ENCODE measurements at regions not wholly inside any gene's neighbourhood (a gene's known extent, or its start where the extent isn't known, plus 50 kb on each side); places are given as distances from the start of the nearest gene placed in this dataset.

DNA sequence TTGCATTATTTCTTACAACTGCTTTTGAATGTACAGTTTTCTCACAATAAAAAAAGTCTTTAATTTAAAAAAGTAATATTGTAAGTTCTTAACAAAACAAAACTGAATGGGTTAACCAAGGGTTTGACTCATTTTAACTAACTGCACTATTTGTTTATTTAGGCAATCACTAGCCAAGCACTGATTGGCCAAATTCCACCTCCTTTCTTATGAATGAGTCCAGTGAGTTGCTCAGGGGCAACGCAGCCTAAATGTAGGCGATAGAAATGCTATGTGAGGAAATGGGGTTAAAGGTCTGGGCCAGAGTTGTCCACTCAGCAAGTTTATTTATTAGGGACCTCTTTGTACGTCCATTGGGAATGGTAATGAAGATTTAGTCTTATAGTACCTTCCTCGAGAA lies 89.6 kb upstream of the MAF start:
- Histone ChIP-seq H3K9me3 (ENCODE audit: low read length) (no peaks in the 10 kb centered on the region), H3K27me3 (ENCODE audit: control insufficient read depth in 1 of 2, insufficient read depth in 2 of 2, low read length in 2 of 2) (no peaks in the 10 kb centered on the region), H3K4me1 (ENCODE audit: insufficient read depth, low read length) (no peaks in the 10 kb centered on the region), H3K9ac (ENCODE audit: low read length) (no peak overlapping the region), H3K4me3 (ENCODE audit: low read depth in 1 of 2, low read length in 2 of 2) (no peak overlapping the region), H3K27ac (ENCODE audit: low read depth, low read length) (no peak overlapping the region), H3K36me3 (ENCODE audit: insufficient read depth, low read length) (no peaks in the 10 kb centered on the region)

DNA sequence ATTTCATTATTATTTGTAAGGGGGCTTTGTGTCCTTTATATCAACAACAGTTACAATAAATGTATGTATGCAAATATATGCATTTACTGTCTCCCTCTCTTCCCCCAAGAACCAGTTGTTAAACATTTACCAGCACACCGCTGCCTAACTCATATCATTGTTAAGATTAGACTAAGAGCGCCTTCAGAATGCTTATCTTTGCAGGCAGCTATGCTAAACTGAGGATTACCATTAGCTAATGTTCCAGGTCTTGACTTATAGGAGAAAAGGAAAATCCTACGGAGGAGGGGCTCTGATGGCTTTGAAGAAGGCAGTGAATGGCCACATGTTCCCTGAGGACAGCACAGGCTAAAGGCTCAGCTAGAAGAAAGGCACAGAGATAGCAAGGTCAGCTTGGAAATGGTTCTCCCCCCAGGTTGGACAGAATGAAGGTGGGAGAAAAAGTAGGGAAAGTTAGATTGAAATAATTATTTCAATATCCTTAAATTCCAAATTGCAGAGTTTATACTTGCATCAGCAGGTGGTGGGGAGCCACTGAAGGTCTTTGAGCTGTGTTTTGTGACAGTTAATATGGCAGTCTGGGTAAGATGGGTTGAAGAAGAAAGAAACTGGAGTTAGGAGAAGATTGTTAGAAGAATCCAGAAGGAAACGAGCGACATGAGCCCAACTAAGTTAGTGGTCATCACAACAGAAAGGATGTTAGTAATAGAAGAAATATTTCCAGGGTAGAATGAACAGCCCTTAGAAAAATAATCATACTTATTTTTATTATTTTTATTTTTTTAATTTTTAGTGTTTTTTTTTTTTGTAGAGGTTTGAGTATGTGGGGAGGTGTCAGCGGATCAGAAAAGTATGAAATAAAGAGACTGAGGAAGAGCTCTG lies 87.0 kb upstream of the MAF start:
- Histone ChIP-seq H3K4me3 (ENCODE audit: low read depth in 1 of 2, low read length in 2 of 2) (no peak overlapping the region), H3K36me3 (ENCODE audit: insufficient read depth, low read length) (no peaks in the 10 kb centered on the region), H3K4me1 (ENCODE audit: insufficient read depth, low read length) (no peaks in the 10 kb centered on the region), H3K27ac (ENCODE audit: low read depth, low read length) (no peak overlapping the region), H3K9ac (ENCODE audit: low read length) (no peak overlapping the region), H3K9me3 (ENCODE audit: low read length) (no peaks in the 10 kb centered on the region), H3K27me3 (ENCODE audit: control insufficient read depth in 1 of 2, insufficient read depth in 2 of 2, low read length in 2 of 2) (no peaks in the 10 kb centered on the region)

DNA sequence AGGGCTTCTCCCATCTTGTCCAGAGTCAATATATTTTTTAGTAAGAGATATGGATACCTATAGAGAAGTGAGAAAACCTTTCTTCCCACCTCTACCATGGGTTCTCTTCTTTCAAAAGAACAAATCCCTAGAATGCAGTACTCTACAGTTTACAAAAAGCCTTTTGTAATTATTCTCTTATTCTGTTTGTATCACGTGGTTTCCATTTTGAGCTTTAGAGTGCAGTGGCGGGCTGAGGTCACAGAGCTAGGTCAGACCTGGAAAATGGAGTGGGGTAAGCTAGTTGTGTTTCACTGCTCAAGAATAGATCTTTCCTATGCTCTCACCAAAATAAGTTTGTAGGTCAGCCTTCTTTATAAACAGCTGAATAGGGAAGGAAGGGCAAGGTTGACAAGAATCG lies 85.3 kb upstream of the MAF start:
- no peaks in the 10 kb centered on the region for H3K36me3 ChIP-seq (ENCODE audit: insufficient read depth, low read length)
- no peak overlapping the region for H3K9ac ChIP-seq (ENCODE audit: low read length)
- H3K4me1 ChIP-seq (ENCODE audit: insufficient read depth, low read length): no peaks in the 10 kb centered on the region
- H3K27me3 ChIP-seq (ENCODE audit: control insufficient read depth in 1 of 2, insufficient read depth in 2 of 2, low read length in 2 of 2): no peaks in the 10 kb centered on the region
- H3K27ac ChIP-seq (ENCODE audit: low read depth, low read length): no peak overlapping the region
- H3K4me3 ChIP-seq (ENCODE audit: low read depth in 1 of 2, low read length in 2 of 2): no peak overlapping the region
- H3K9me3 ChIP-seq (ENCODE audit: low read length): no peaks in the 10 kb centered on the region

DNA sequence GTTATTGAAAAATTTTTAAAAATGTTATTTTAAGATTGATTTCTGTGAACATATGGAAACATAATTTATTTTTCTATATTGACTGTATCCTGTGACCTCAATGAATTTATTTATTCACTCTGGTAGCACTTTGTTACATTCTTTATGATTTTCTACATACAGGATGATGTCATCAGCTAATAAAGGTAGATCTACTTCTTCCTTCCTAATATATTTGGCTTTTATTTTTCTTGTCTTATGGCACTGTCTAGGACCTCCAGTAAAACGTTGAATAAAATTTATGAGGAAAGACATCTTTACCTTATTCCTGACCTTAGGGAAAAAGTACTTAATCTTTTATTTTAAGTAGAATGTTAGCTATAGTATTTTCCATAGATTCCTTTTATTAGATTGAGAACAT lies 78.8 kb upstream of the MAF start:
- H3K4me1 ChIP-seq (ENCODE audit: insufficient read depth, low read length): no peaks in the 10 kb centered on the region
- no peaks in the 10 kb centered on the region for H3K27me3 ChIP-seq (ENCODE audit: control insufficient read depth in 1 of 2, insufficient read depth in 2 of 2, low read length in 2 of 2)

DNA sequence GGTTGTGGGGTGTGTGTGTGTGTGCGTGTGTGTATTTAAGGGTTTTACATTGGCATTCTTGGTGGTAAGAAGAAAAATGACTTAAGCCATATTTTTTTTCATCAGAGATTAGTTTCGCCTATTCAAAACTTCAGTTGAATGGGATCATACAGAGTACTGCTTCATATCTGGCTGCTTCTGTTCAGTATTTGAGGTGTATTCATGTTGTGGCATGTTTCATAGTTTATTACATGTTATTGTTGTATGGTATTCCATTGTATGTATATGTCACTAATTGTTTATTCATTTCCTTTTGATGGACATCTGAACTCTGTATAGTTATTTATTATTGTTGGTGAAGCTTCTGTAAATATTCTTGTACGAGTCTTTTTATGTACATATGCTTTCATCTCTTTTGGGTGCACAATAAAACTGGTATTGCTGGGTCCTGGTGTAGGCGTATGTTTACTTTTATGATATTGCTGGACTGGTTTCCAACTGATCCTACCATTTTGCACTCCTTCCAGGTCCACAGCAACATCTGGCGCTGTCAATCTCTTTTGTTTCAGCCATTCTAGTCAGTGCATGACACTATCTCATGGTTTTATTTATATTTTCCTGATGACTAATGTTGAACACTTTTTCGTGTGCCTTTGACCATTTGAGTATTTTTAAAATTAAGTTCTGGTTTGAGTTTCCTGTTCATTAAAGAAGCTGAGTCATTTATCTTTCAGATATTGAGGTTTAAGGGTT lies 77.4 kb upstream of the MAF start:
- no peaks in the 10 kb centered on the region for H3K4me1 ChIP-seq (ENCODE audit: insufficient read depth, low read length)
- no peak overlapping the region for H3K27ac ChIP-seq (ENCODE audit: low read depth, low read length)
- no peaks in the 10 kb centered on the region for H3K27me3 ChIP-seq (ENCODE audit: control insufficient read depth in 1 of 2, insufficient read depth in 2 of 2, low read length in 2 of 2)
- H3K9me3 ChIP-seq (ENCODE audit: low read length): no peaks in the 10 kb centered on the region
- H3K4me3 ChIP-seq (ENCODE audit: low read depth in 1 of 2, low read length in 2 of 2): no peak overlapping the region
- H3K36me3 ChIP-seq (ENCODE audit: insufficient read depth, low read length): no peaks in the 10 kb centered on the region
- no peak overlapping the region for H3K9ac ChIP-seq (ENCODE audit: low read length)

More for the DNA sequence above, 78.8 kb upstream of the MAF start:
- H3K27ac ChIP-seq (ENCODE audit: low read depth, low read length): no peak overlapping the region
- no peaks in the 10 kb centered on the region for H3K9me3 ChIP-seq (ENCODE audit: low read length)
- no peaks in the 10 kb centered on the region for H3K36me3 ChIP-seq (ENCODE audit: insufficient read depth, low read length)
- H3K4me3 ChIP-seq (ENCODE audit: low read depth in 1 of 2, low read length in 2 of 2): no peak overlapping the region
- no peak overlapping the region for H3K9ac ChIP-seq (ENCODE audit: low read length)

DNA sequence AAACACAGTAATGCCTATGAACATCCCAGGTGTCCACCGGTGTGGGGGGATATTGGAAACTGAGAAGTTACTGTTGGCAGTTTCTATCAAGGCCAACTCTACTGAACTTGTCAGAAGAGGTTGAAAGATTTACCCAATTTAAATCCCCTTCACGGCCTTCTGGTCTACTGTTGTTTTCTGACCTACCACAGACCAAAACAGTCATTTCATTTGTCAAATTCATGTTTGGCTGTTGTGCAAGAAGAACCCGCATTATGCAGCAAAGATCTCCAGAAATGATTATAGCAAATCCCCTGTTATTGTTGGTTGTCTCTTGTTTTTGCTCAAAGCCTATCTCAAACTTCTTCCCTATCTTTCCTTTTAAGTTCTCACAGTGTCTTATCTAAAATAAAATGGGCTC lies 73.1 kb upstream of the MAF start:
- Histone ChIP-seq H3K4me1 (ENCODE audit: insufficient read depth, low read length) (no peaks in the 10 kb centered on the region), H3K4me3 (ENCODE audit: low read depth in 1 of 2, low read length in 2 of 2) (no peak overlapping the region)

DNA sequence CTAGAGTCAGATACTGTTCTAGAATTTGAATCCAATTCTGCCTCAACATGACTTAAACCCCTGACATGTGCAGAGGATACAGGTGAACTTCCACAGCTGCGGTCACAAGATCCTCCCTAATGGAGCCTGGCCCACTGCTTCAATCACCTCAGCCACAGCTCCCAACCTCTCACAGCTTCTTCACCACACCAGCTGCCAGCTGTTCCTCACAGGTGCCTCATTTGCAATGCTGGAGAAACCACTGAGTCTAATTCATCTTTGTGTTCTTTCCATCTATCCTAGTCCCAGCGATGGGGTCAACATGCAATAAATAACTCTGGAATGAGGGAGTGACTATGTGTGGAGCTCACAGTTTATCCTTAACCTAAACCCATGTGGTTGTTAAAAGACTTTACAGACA lies 72.0 kb upstream of the MAF start:
- Histone ChIP-seq H3K27me3 (ENCODE audit: control insufficient read depth in 1 of 2, insufficient read depth in 2 of 2, low read length in 2 of 2) (no peaks in the 10 kb centered on the region), H3K9me3 (ENCODE audit: low read length) (no peaks in the 10 kb centered on the region), H3K4me3 (ENCODE audit: low read depth in 1 of 2, low read length in 2 of 2) (no peak overlapping the region), H3K27ac (ENCODE audit: low read depth, low read length) (no peak overlapping the region), H3K9ac (ENCODE audit: low read length) (no peak overlapping the region), H3K4me1 (ENCODE audit: insufficient read depth, low read length) (no peaks in the 10 kb centered on the region), H3K36me3 (ENCODE audit: insufficient read depth, low read length) (no peaks in the 10 kb centered on the region)

More for the DNA sequence above, 73.1 kb upstream of the MAF start:
- no peaks in the 10 kb centered on the region for H3K27me3 ChIP-seq (ENCODE audit: control insufficient read depth in 1 of 2, insufficient read depth in 2 of 2, low read length in 2 of 2)
- no peak overlapping the region for H3K27ac ChIP-seq (ENCODE audit: low read depth, low read length)
- no peaks in the 10 kb centered on the region for H3K36me3 ChIP-seq (ENCODE audit: insufficient read depth, low read length)
- H3K9me3 ChIP-seq (ENCODE audit: low read length): no peaks in the 10 kb centered on the region
- H3K9ac ChIP-seq (ENCODE audit: low read length): no peak overlapping the region

DNA sequence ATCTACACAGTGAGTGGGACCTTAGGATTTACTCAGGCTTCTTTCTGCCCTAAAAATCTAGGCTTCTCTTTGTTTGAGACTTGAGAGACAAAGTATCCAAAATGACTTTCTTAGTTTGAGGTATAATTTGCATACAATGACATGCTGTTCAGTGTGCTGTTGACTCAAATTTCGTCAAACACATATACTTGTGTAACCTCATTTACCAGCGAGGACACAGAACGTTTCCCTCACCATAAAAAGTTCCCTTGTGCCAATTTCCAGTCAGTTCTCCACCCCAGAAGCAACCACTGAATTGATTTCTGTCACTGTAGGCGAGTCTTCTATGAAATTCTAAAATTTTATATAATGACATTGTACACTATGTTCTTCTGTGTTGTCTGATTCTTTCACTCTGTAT lies 68.0 kb upstream of the MAF start:
- Histone ChIP-seq H3K9me3 (ENCODE audit: low read length) (no peaks in the 10 kb centered on the region), H3K9ac (ENCODE audit: low read length) (no peak overlapping the region), H3K27ac (ENCODE audit: low read depth, low read length) (no peak overlapping the region), H3K27me3 (ENCODE audit: control insufficient read depth in 1 of 2, insufficient read depth in 2 of 2, low read length in 2 of 2) (no peaks in the 10 kb centered on the region), H3K4me1 (ENCODE audit: insufficient read depth, low read length) (no peaks in the 10 kb centered on the region), H3K4me3 (ENCODE audit: low read depth in 1 of 2, low read length in 2 of 2) (no peak overlapping the region), H3K36me3 (ENCODE audit: insufficient read depth, low read length) (no peaks in the 10 kb centered on the region)

DNA sequence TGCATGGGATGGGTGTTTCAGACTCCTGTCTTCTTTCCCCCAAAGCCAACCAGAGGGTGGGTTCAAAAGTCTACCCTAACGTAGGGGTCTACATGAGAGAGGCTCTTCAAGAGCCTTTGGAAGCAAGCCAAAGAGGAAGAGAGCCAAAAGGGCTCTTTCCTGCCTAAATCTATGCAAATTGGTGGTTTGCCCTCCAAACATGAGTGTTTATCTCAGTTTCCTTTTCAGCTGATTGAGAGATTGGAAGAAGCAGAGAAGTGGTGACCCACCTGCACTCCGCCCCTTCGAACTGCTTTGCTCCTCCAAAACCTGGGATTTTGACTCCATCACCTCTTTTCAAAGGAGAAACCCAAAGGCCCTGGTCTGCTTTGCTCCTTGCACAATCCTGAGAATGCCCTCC lies 65.4 kb upstream of the MAF start:
- Histone ChIP-seq H3K27me3 (ENCODE audit: control insufficient read depth in 1 of 2, insufficient read depth in 2 of 2, low read length in 2 of 2) (no peaks in the 10 kb centered on the region), H3K9ac (ENCODE audit: low read length) (no peak overlapping the region), H3K27ac (ENCODE audit: low read depth, low read length) (no peak overlapping the region), H3K4me3 (ENCODE audit: low read depth in 1 of 2, low read length in 2 of 2) (no peak overlapping the region), H3K4me1 (ENCODE audit: insufficient read depth, low read length) (no peaks in the 10 kb centered on the region), H3K36me3 (ENCODE audit: insufficient read depth, low read length) (no peaks in the 10 kb centered on the region), H3K9me3 (ENCODE audit: low read length) (no peaks in the 10 kb centered on the region)

DNA sequence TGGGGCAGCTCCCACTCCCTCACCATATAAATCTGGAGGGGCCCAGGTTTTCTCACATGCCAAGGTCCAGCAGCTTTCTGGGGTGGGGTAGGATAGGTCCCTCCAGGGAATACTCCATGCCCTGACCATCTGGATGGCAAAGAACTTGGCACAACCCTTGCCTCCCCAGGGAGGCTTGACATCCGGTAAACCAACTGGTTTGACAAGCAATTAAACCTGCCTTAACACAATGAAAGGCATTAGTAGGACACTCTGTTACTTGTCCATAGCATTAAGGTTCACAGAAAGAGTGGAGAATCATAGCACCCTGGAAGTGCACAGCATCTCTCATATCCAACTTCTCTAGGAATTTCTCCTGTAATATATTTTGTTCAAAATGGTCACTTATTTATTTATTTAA lies 63.9 kb upstream of the MAF start:
- Histone ChIP-seq H3K36me3 (ENCODE audit: insufficient read depth, low read length) (no peaks in the 10 kb centered on the region), H3K4me1 (ENCODE audit: insufficient read depth, low read length) (no peaks in the 10 kb centered on the region), H3K27ac (ENCODE audit: low read depth, low read length) (no peak overlapping the region), H3K9me3 (ENCODE audit: low read length) (no peaks in the 10 kb centered on the region), H3K4me3 (ENCODE audit: low read depth in 1 of 2, low read length in 2 of 2) (no peak overlapping the region), H3K27me3 (ENCODE audit: control insufficient read depth in 1 of 2, insufficient read depth in 2 of 2, low read length in 2 of 2) (no peaks in the 10 kb centered on the region), H3K9ac (ENCODE audit: low read length) (no peak overlapping the region)

DNA sequence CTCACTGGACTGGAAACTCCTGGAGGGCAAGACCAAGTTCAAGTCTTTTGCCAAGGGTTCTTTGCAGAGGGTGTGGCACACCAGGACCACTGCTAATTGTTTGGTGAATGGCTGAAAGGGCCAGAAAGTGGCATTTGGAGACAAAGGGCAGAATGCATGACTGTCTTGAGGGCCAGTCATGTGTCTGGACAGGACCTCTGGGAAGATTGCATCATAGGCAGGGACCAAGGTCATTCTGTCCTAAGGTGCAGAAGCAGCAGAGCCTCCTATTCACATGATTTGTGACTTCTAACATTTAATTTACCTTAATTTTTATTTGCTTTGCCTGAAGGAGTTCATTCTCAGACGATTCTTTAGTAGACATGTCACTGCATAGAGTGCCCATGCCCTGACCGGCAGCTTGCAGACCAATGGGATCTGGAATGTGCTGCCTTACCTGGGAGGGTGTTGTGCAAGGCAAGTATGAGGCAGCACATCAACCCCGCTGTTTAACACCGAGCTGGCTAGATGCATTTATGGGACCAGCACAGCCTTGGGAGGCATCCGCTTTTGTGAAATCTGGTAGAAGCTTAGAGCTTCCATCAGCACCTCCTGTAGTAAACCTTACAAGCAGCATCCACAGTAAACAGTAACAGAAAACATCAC lies 62.3 kb upstream of the MAF start:
- Histone ChIP-seq H3K27me3 (ENCODE audit: control insufficient read depth in 1 of 2, insufficient read depth in 2 of 2, low read length in 2 of 2) (no peaks in the 10 kb centered on the region), H3K27ac (ENCODE audit: low read depth, low read length) (no peak overlapping the region), H3K4me1 (ENCODE audit: insufficient read depth, low read length) (no peaks in the 10 kb centered on the region), H3K4me3 (ENCODE audit: low read depth in 1 of 2, low read length in 2 of 2) (no peak overlapping the region), H3K9me3 (ENCODE audit: low read length) (no peaks in the 10 kb centered on the region), H3K36me3 (ENCODE audit: insufficient read depth, low read length) (no peaks in the 10 kb centered on the region), H3K9ac (ENCODE audit: low read length) (no peak overlapping the region)
